C4-2B (cell line): ENCODE measurements at regions not wholly inside any gene's neighbourhood (a gene's known extent, or its start where the extent isn't known, plus 50 kb on each side); places are given as distances from the start of the nearest gene placed in this dataset.

ENCODE experiments used
- ZFX ChIP-seq: fragments of 450-650 bp; IDR thresholded peaks from 2 replicates; pipeline ENCODE4 v1.6.1; 2017
- TF ChIP-seq, protein P1 (sequence below): fragments of 450-650 bp; conservative IDR thresholded peaks from 2 replicates; pipeline ENCODE4 v1.5.1; 2017; ENCODE audit warnings: mild to moderate bottlenecking

DNA sequence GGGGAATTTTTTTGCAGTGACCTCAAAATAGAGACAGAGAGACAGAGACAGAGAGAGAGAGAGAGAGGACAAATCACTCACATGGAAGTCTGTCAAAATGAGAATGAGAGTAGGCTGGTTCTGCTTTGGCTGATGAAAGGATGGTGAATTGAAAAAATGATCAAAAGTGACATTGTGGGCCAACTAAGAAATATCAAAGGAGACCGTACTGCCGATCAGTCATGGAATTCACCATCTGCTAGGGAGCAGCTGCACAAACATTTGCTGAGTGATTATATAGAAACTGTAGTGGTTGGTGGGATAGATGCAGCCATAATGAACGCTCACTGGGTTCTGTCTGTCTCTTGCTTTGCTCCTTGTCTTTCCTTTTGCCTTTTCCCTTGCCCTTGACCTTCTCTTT lies 476.6 kb upstream of the SGCD start:
- TF ChIP-seq, protein P1, sequence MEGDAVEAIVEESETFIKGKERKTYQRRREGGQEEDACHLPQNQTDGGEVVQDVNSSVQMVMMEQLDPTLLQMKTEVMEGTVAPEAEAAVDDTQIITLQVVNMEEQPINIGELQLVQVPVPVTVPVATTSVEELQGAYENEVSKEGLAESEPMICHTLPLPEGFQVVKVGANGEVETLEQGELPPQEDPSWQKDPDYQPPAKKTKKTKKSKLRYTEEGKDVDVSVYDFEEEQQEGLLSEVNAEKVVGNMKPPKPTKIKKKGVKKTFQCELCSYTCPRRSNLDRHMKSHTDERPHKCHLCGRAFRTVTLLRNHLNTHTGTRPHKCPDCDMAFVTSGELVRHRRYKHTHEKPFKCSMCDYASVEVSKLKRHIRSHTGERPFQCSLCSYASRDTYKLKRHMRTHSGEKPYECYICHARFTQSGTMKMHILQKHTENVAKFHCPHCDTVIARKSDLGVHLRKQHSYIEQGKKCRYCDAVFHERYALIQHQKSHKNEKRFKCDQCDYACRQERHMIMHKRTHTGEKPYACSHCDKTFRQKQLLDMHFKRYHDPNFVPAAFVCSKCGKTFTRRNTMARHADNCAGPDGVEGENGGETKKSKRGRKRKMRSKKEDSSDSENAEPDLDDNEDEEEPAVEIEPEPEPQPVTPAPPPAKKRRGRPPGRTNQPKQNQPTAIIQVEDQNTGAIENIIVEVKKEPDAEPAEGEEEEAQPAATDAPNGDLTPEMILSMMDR: no peak
- no peak for TF ChIP-seq ZFX
